ENCODE measurements at regions not wholly inside any gene's neighbourhood (a gene's known extent, or its start where the extent isn't known, plus 50 kb on each side); places are given as distances from the start of the nearest gene placed in this dataset.

DNA sequence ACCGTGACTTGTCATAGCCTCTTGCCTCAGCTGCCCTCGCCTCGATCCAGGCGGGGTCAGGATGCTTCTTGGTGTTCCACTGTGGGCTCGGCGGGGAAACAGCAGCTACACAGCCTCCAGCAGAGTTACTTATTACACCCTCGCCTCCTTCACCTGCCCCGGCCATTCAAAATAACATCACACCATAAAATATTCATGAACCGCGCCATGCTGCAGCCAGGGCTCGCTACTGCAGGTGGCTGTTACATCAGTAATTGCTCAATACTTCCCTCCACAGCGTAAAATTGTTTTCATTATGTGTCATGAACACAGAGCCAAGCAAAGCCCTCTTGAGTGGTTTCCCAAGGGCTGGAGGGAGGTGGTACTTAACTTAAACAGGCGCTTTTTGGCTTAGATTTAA is 241.5 kb upstream of the SP8 start (continued):
- TF ChIP-seq FEZF1 (tag by site-specific recombination; IDR thresholded peaks at IDR 0.05), result 0 out of 2 replicates have a peak, but pooled peaks have one; percentile 10
- no peak for TF ChIP-seq ZNF324 (tag by site-specific recombination; IDR thresholded peaks at IDR 0.05)
- TF ChIP-seq TRIM28 (IDR thresholded peaks at IDR 0.05; ENCODE audit: borderline replicate concordance, low read length), result no peak
- TF ChIP-seq SALL2 (tag by site-specific recombination; IDR thresholded peaks at IDR 0.05; ENCODE audit: borderline replicate concordance), result no peak
- no peak for TF ChIP-seq ZNF184 (tag by site-specific recombination; IDR thresholded peaks at IDR 0.05)
- no peak for TF ChIP-seq ZNF112 (tag by site-specific recombination; IDR thresholded peaks at IDR 0.05)
- TF ChIP-seq, protein P1, sequence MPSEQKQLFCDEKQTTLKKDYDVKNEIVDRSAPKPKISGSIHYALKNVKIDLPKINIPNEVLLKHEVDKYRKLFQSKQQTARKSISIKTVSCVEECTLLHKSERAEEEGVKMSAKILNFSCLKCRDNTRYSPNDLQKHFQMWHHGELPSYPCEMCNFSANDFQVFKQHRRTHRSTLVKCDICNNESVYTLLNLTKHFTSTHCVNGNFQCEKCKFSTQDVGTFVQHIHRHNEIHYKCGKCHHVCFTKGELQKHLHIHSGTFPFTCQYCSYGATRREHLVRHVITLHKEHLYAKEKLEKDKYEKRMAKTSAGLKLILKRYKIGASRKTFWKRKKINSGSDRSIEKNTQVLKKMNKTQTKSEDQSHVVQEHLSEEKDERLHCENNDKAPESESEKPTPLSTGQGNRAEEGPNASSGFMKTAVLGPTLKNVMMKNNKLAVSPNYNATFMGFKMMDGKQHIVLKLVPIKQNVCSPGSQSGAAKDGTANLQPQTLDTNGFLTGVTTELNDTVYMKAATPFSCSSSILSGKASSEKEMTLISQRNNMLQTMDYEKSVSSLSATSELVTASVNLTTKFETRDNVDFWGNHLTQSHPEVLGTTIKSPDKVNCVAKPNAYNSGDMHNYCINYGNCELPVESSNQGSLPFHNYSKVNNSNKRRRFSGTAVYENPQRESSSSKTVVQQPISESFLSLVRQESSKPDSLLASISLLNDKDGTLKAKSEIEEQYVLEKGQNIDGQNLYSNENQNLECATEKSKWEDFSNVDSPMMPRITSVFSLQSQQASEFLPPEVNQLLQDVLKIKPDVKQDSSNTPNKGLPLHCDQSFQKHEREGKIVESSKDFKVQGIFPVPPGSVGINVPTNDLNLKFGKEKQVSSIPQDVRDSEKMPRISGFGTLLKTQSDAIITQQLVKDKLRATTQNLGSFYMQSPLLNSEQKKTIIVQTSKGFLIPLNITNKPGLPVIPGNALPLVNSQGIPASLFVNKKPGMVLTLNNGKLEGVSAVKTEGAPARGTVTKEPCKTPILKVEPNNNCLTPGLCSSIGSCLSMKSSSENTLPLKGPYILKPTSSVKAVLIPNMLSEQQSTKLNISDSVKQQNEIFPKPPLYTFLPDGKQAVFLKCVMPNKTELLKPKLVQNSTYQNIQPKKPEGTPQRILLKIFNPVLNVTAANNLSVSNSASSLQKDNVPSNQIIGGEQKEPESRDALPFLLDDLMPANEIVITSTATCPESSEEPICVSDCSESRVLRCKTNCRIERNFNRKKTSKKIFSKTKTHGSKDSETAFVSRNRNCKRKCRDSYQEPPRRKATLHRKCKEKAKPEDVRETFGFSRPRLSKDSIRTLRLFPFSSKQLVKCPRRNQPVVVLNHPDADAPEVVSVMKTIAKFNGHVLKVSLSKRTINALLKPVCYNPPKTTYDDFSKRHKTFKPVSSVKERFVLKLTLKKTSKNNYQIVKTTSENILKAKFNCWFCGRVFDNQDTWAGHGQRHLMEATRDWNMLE (tag by site-specific recombination; conservative IDR thresholded peaks at IDR 0.05; ENCODE audit: low read depth), result no peak
- TF ChIP-seq, protein P2, sequence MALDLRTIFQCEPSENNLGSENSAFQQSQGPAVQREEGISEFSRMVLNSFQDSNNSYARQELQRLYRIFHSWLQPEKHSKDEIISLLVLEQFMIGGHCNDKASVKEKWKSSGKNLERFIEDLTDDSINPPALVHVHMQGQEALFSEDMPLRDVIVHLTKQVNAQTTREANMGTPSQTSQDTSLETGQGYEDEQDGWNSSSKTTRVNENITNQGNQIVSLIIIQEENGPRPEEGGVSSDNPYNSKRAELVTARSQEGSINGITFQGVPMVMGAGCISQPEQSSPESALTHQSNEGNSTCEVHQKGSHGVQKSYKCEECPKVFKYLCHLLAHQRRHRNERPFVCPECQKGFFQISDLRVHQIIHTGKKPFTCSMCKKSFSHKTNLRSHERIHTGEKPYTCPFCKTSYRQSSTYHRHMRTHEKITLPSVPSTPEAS (tag by site-specific recombination; IDR thresholded peaks at IDR 0.05), result peak; percentile 14; the same call in 1 of the 2 replicates
- no peak for TF ChIP-seq MYNN (tag by site-specific recombination; IDR thresholded peaks at IDR 0.05; ENCODE audit: borderline replicate concordance)
- no peak for TF ChIP-seq ZNF23 (tag by site-specific recombination; IDR thresholded peaks at IDR 0.05; ENCODE audit: borderline replicate concordance)
- TF ChIP-seq, protein P3, sequence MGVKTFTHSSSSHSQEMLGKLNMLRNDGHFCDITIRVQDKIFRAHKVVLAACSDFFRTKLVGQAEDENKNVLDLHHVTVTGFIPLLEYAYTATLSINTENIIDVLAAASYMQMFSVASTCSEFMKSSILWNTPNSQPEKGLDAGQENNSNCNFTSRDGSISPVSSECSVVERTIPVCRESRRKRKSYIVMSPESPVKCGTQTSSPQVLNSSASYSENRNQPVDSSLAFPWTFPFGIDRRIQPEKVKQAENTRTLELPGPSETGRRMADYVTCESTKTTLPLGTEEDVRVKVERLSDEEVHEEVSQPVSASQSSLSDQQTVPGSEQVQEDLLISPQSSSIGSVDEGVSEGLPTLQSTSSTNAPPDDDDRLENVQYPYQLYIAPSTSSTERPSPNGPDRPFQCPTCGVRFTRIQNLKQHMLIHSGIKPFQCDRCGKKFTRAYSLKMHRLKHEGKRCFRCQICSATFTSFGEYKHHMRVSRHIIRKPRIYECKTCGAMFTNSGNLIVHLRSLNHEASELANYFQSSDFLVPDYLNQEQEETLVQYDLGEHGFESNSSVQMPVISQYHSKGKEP (tag by site-specific recombination; IDR thresholded peaks at IDR 0.05), result peak; percentile 66
- TF ChIP-seq, protein P4, sequence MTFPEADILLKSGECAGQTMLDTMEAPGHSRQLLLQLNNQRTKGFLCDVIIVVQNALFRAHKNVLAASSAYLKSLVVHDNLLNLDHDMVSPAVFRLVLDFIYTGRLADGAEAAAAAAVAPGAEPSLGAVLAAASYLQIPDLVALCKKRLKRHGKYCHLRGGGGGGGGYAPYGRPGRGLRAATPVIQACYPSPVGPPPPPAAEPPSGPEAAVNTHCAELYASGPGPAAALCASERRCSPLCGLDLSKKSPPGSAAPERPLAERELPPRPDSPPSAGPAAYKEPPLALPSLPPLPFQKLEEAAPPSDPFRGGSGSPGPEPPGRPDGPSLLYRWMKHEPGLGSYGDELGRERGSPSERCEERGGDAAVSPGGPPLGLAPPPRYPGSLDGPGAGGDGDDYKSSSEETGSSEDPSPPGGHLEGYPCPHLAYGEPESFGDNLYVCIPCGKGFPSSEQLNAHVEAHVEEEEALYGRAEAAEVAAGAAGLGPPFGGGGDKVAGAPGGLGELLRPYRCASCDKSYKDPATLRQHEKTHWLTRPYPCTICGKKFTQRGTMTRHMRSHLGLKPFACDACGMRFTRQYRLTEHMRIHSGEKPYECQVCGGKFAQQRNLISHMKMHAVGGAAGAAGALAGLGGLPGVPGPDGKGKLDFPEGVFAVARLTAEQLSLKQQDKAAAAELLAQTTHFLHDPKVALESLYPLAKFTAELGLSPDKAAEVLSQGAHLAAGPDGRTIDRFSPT (tag by site-specific recombination; IDR thresholded peaks at IDR 0.05), result no peak
- TF ChIP-seq ZBTB17 (tag by site-specific recombination; IDR thresholded peaks at IDR 0.05), result no peak
- no peak for TF ChIP-seq ZNF785 (tag by site-specific recombination; IDR thresholded peaks at IDR 0.05)
- 0 out of 2 replicates have a peak, but pooled peaks have one; percentile 14 for TF ChIP-seq YY1 (tag by site-specific recombination; IDR thresholded peaks at IDR 0.05)
- no peak for TF ChIP-seq ZNF654 (tag by site-specific recombination; IDR thresholded peaks at IDR 0.05; ENCODE audit: low read depth)
- no peak for TF ChIP-seq ZNF19 (tag by site-specific recombination; IDR thresholded peaks at IDR 0.05; ENCODE audit: low read depth)
- TF ChIP-seq, protein P5, sequence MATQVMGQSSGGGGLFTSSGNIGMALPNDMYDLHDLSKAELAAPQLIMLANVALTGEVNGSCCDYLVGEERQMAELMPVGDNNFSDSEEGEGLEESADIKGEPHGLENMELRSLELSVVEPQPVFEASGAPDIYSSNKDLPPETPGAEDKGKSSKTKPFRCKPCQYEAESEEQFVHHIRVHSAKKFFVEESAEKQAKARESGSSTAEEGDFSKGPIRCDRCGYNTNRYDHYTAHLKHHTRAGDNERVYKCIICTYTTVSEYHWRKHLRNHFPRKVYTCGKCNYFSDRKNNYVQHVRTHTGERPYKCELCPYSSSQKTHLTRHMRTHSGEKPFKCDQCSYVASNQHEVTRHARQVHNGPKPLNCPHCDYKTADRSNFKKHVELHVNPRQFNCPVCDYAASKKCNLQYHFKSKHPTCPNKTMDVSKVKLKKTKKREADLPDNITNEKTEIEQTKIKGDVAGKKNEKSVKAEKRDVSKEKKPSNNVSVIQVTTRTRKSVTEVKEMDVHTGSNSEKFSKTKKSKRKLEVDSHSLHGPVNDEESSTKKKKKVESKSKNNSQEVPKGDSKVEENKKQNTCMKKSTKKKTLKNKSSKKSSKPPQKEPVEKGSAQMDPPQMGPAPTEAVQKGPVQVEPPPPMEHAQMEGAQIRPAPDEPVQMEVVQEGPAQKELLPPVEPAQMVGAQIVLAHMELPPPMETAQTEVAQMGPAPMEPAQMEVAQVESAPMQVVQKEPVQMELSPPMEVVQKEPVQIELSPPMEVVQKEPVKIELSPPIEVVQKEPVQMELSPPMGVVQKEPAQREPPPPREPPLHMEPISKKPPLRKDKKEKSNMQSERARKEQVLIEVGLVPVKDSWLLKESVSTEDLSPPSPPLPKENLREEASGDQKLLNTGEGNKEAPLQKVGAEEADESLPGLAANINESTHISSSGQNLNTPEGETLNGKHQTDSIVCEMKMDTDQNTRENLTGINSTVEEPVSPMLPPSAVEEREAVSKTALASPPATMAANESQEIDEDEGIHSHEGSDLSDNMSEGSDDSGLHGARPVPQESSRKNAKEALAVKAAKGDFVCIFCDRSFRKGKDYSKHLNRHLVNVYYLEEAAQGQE (tag by site-specific recombination; IDR thresholded peaks at IDR 0.05), result no peak
- TF ChIP-seq WT1 (tag by site-specific recombination; IDR thresholded peaks at IDR 0.05), result 0 out of 2 replicates have a peak, but pooled peaks have one; percentile 30
- no peak for TF ChIP-seq ZNF623 (tag by site-specific recombination; IDR thresholded peaks at IDR 0.05)
- TF ChIP-seq ZNF610 (tag by site-specific recombination; IDR thresholded peaks at IDR 0.05; ENCODE audit: borderline replicate concordance), result no peak
- TF ChIP-seq ZNF37A (tag by site-specific recombination; IDR thresholded peaks at IDR 0.05), result no peak
- TF ChIP-seq, protein P6, sequence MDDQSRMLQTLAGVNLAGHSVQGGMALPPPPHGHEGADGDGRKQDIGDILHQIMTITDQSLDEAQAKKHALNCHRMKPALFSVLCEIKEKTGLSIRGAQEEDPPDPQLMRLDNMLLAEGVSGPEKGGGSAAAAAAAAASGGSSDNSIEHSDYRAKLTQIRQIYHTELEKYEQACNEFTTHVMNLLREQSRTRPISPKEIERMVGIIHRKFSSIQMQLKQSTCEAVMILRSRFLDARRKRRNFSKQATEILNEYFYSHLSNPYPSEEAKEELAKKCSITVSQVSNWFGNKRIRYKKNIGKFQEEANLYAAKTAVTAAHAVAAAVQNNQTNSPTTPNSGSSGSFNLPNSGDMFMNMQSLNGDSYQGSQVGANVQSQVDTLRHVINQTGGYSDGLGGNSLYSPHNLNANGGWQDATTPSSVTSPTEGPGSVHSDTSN (CRISPR knock-in tag; IDR thresholded peaks at IDR 0.05), result no peak
- TF ChIP-seq GLIS1 (tag by site-specific recombination; IDR thresholded peaks at IDR 0.05), result peak; percentile 71
- peak; percentile 67; the same call in 1 of the 2 replicates for TF ChIP-seq ZEB2 (tag by site-specific recombination; IDR thresholded peaks at IDR 0.05)
- no peak for TF ChIP-seq ZNF211 (tag by site-specific recombination; IDR thresholded peaks at IDR 0.05; ENCODE audit: low read depth)
- no peak for TF ChIP-seq HOXC10 (CRISPR knock-in tag; IDR thresholded peaks at IDR 0.05)

Data from HEK293 (cell line).